ENCODE measurements at regions not wholly inside any gene's neighbourhood (a gene's known extent, or its start where the extent isn't known, plus 50 kb on each side); places are given as distances from the start of the nearest gene placed in this dataset.

DNA sequence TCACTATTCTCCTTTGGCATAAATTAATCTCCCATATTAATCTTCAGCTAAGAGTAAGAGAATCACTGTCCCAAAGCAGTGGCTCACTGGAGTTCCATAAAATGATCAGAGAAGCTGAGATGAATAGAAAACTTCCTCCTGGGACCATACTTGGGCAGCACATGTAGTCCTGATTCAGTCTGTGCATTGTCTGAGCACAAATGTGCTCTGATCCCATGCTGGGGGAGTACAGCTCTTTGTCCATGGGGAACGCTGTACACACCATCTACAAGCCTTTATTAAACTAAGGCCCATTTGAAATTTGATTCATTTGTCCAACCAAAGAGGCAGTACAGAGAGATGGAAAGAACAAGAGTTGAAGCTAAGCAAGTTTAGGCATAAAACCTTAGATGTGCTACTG, 147.4 kb upstream of the PGR start:
- TF ChIP-seq FOXA1 (IDR thresholded peaks at IDR 0.05) (no peak), FOXK2 (IDR thresholded peaks at IDR 0.05) (no peak), L3MBTL2 (conservative IDR thresholded peaks at IDR 0.05) (no peak), SP1 (IDR thresholded peaks at IDR 0.05) (no peak), BHLHE40 (IDR thresholded peaks at IDR 0.05; ENCODE audit: borderline replicate concordance) (no peak), NFRKB (IDR thresholded peaks at IDR 0.05) (no peak), LEF1 (IDR thresholded peaks at IDR 0.05; ENCODE audit: borderline replicate concordance) (no peak), FOXM1 (IDR thresholded peaks at IDR 0.05; ENCODE audit: borderline replicate concordance) (no peak)
- TF ChIP-seq, protein P1, sequence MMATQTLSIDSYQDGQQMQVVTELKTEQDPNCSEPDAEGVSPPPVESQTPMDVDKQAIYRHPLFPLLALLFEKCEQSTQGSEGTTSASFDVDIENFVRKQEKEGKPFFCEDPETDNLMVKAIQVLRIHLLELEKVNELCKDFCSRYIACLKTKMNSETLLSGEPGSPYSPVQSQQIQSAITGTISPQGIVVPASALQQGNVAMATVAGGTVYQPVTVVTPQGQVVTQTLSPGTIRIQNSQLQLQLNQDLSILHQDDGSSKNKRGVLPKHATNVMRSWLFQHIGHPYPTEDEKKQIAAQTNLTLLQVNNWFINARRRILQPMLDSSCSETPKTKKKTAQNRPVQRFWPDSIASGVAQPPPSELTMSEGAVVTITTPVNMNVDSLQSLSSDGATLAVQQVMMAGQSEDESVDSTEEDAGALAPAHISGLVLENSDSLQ (IDR thresholded peaks at IDR 0.05) = no peak

All from HEK293T (cell line).